ENCODE measurements at regions not wholly inside any gene's neighbourhood (a gene's known extent, or its start where the extent isn't known, plus 50 kb on each side); places are given as distances from the start of the nearest gene placed in this dataset.

- Histone ChIP-seq H3K27ac (no peak overlapping the region), H3K9me3 (no peaks in the 10 kb centered on the region), H3K36me3 (no peaks in the 10 kb centered on the region), H3K4me3 (no peak overlapping the region), H3K4me1 (no peaks in the 10 kb centered on the region), H3K27me3 (no peaks in the 10 kb centered on the region)
- DNase-seq (no peak), ATAC-seq (ENCODE audit: low FRiP score in 2 of 2) (no peak)
- 80 to 97% methylated on average over 2 of the region's 2 CpGs for WGBS, 2 donors
- no peak for TF ChIP-seq POLR2AphosphoS5 (IDR thresholded peaks at IDR 0.05)
- no peak for TF ChIP-seq CTCF (IDR thresholded peaks at IDR 0.05)
- no peak for TF ChIP-seq POLR2A (IDR thresholded peaks at IDR 0.05)
- TF ChIP-seq EP300 (IDR thresholded peaks at IDR 0.05): no peak
Measured at GRCh38 chr10:30762620-30763019, 133.1 kb upstream of the LYZL2 start.

GRCh38 chr10:30759423-30759822 lies 129.9 kb upstream of the LYZL2 start:
- no peaks in the 10 kb centered on the region for H3K36me3 ChIP-seq
- no peaks in the 10 kb centered on the region for H3K9me3 ChIP-seq
- no peaks in the 10 kb centered on the region for H3K27me3 ChIP-seq
- no peak overlapping the region for H3K4me3 ChIP-seq
- H3K4me1 ChIP-seq: no peaks in the 10 kb centered on the region
- TF ChIP-seq CTCF (IDR thresholded peaks at IDR 0.05): no peak
- TF ChIP-seq EP300 (IDR thresholded peaks at IDR 0.05): no peak
- no peak for TF ChIP-seq POLR2AphosphoS5 (IDR thresholded peaks at IDR 0.05)
- TF ChIP-seq POLR2A (IDR thresholded peaks at IDR 0.05): no peak
- DNase-seq (no peak), ATAC-seq (ENCODE audit: low FRiP score in 2 of 2) (no peak)
- 65 to 69% methylated on average over 3 of the region's 3 CpGs for WGBS, 2 donors
- H3K27ac ChIP-seq: no peak overlapping the region

GRCh38 chr10:30758338-30758737 lies 128.8 kb upstream of the LYZL2 start:
- DNase-seq: no peak
- Histone ChIP-seq H3K27me3 (no peaks in the 10 kb centered on the region), H3K4me1 (no peaks in the 10 kb centered on the region), H3K36me3 (no peaks in the 10 kb centered on the region), H3K27ac (no peak overlapping the region), H3K4me3 (no peak overlapping the region), H3K9me3 (no peaks in the 10 kb centered on the region)
- TF ChIP-seq POLR2AphosphoS5 (IDR thresholded peaks at IDR 0.05): no peak
- 80 to 88% methylated on average over 1 of the region's 1 CpG for WGBS, 2 donors
- ATAC-seq (ENCODE audit: low FRiP score in 2 of 2): peak in 1 of 2 donors; percentile 33

GRCh38 chr10:30756896-30757295 lies 127.3 kb upstream of the LYZL2 start:
- no peak overlapping the region for H3K4me3 ChIP-seq
- WGBS, 2 donors: 95 to 96% methylated on average over 3 of the region's 3 CpGs
- TF ChIP-seq CTCF (IDR thresholded peaks at IDR 0.05) (no peak), EP300 (IDR thresholded peaks at IDR 0.05) (no peak), POLR2A (IDR thresholded peaks at IDR 0.05) (no peak), POLR2AphosphoS5 (IDR thresholded peaks at IDR 0.05) (no peak)
- DNase-seq: no peak
- H3K27ac ChIP-seq: no peak overlapping the region
- no peak for ATAC-seq (ENCODE audit: low FRiP score in 2 of 2)
- H3K36me3 ChIP-seq: no peaks in the 10 kb centered on the region
- no peaks in the 10 kb centered on the region for H3K27me3 ChIP-seq
- no peaks in the 10 kb centered on the region for H3K4me1 ChIP-seq
- no peaks in the 10 kb centered on the region for H3K9me3 ChIP-seq

GRCh38 chr10:30756151-30756550 lies 126.6 kb upstream of the LYZL2 start:
- TF ChIP-seq CTCF (IDR thresholded peaks at IDR 0.05): no peak
- no peaks in the 10 kb centered on the region for H3K36me3 ChIP-seq
- WGBS, 2 donors: 90 to 95% methylated on average over 2 of the region's 2 CpGs
- no peaks in the 10 kb centered on the region for H3K27me3 ChIP-seq
- DNase-seq (no peak), ATAC-seq (ENCODE audit: low FRiP score in 2 of 2) (no peak)
- no peak overlapping the region for H3K27ac ChIP-seq
- H3K9me3 ChIP-seq: no peaks in the 10 kb centered on the region
- no peak overlapping the region for H3K4me3 ChIP-seq
- H3K4me1 ChIP-seq: peaks cover 0 to 5% (median 0%) of the 10 kb centered on the region in 4 donors
